ENCODE measurements at regions not wholly inside any gene's neighbourhood (a gene's known extent, or its start where the extent isn't known, plus 50 kb on each side); places are given as distances from the start of the nearest gene placed in this dataset.

DNA sequence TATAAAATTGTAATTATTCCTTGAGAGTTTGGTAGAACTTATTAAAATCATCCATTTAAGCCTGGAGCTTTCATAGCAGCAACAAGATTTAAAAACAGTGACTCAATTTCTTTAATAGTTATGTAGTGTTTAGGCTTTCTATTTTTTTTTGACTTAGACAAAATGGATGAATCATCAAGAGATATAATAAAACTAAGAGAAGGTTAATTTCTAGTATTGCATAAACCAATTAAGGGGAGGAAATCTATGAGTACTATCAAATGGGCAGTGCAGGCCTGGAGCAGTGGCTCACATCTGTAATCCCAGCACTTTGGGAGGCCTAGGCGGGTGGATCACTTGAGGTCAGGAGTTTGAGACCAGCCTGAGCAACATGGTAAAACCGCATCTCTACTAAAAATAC, 416.3 kb upstream of the USP24 start:
- Mint-ChIP-seq H3K36me3 (no peaks in the 10 kb centered on the region), H3K27me3 (ENCODE audit: insufficient read depth, low read depth) (peaks cover 2% of the 10 kb centered on the region), H3K9me3 (peaks cover 2% of the 10 kb centered on the region), H3K4me3 (no peak overlapping the region), H3K4me1 (peaks cover 17% of the 10 kb centered on the region), H3K27ac (no peak overlapping the region)
- no peaks in the 10 kb centered on the region for H4K20me1 ChIP-seq (ENCODE audit: low read depth)
- H3K4me1 ChIP-seq: peaks cover 5% of the 10 kb centered on the region
- H3K79me2 ChIP-seq (ENCODE audit: low read depth): no peaks in the 10 kb centered on the region
- no peak overlapping the region for H3K4me2 ChIP-seq
- H3K9me3 ChIP-seq (ENCODE audit: low read depth): no peaks in the 10 kb centered on the region
- no peaks in the 10 kb centered on the region for H3K27me3 ChIP-seq
- H3K4me3 ChIP-seq: no peak overlapping the region
- H3K27ac ChIP-seq: no peak overlapping the region
- no peak overlapping the region for H2AFZ ChIP-seq (replicated peaks)
- H3K9ac ChIP-seq: no peak overlapping the region
- DNase-seq (ENCODE audit: low spot score): no peak
- no peaks in the 10 kb centered on the region for H3F3A ChIP-seq (ENCODE audit: low read depth)
- H3K36me3 ChIP-seq: no peaks in the 10 kb centered on the region
- TF ChIP-seq EZH2 (IDR thresholded peaks at IDR 0.05): no peak
- TF ChIP-seq CTCF (IDR thresholded peaks at IDR 0.05): no peak
- no peak for TF ChIP-seq EZH2phosphoT487 (IDR thresholded peaks at IDR 0.05)

DNA sequence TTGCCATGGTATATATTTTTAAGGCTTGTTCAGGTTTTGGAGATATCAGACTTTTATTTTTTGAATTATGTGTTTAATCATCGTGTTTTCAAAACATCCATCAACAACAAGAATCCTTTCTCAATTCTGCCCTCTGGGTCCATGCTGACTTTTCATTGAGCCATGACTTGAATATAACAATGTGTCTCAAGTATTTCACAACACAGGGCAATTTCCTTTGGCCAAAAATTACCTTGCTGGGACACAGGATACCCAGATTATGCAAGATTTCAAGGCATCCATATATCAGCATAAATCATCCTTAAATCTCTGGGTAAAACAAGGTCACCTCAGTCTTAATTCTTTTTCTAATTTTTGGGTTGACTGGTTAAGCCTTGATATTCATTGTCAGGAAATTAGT, 411.2 kb upstream of the USP24 start:
- no peaks in the 10 kb centered on the region for H4K20me1 ChIP-seq (ENCODE audit: low read depth)
- no peaks in the 10 kb centered on the region for H3K36me3 ChIP-seq
- H3K27ac ChIP-seq: no peak overlapping the region
- H2AFZ ChIP-seq (replicated peaks): no peak overlapping the region
- no peaks in the 10 kb centered on the region for H3K79me2 ChIP-seq (ENCODE audit: low read depth)
- no peak overlapping the region for H3K9ac ChIP-seq
- no peak for DNase-seq (ENCODE audit: low spot score)
- peaks cover 2% of the 10 kb centered on the region for H3K9me3 Mint-ChIP-seq
- TF ChIP-seq EZH2 (IDR thresholded peaks at IDR 0.05) (no peak), EZH2phosphoT487 (IDR thresholded peaks at IDR 0.05) (no peak), CTCF (IDR thresholded peaks at IDR 0.05) (no peak)
- peaks cover 12% of the 10 kb centered on the region for H3K4me1 Mint-ChIP-seq
- peaks cover 6% of the 10 kb centered on the region for H3K27me3 Mint-ChIP-seq (ENCODE audit: insufficient read depth, low read depth)
- no peaks in the 10 kb centered on the region for H3K27me3 ChIP-seq
- H3K4me1 ChIP-seq: no peaks in the 10 kb centered on the region
- H3F3A ChIP-seq (ENCODE audit: low read depth): no peaks in the 10 kb centered on the region
- H3K36me3 Mint-ChIP-seq: no peaks in the 10 kb centered on the region
- H3K4me3 Mint-ChIP-seq: no peak overlapping the region
- H3K27ac Mint-ChIP-seq: no peak overlapping the region
- H3K4me3 ChIP-seq: no peak overlapping the region
- H3K4me2 ChIP-seq: no peak overlapping the region
- H3K9me3 ChIP-seq (ENCODE audit: low read depth): no peaks in the 10 kb centered on the region

GRCh38 chr1:55624766-55625165, 409.6 kb upstream of the USP24 start:
- Histone ChIP-seq H3K27me3 (no peaks in the 10 kb centered on the region), H3K4me2 (no peak overlapping the region), H3K27ac (no peak overlapping the region), H3F3A (ENCODE audit: low read depth) (no peaks in the 10 kb centered on the region), H3K79me2 (ENCODE audit: low read depth) (no peaks in the 10 kb centered on the region), H3K9ac (no peak overlapping the region), H3K36me3 (no peaks in the 10 kb centered on the region), H2AFZ (replicated peaks) (no peak overlapping the region), H3K9me3 (ENCODE audit: low read depth) (no peaks in the 10 kb centered on the region), H3K4me1 (no peaks in the 10 kb centered on the region), H3K4me3 (no peak overlapping the region), H4K20me1 (ENCODE audit: low read depth) (no peaks in the 10 kb centered on the region)
- Mint-ChIP-seq H3K27ac (no peak overlapping the region), H3K4me3 (no peak overlapping the region), H3K4me1 (peaks cover 12% of the 10 kb centered on the region), H3K36me3 (no peaks in the 10 kb centered on the region), H3K9me3 (peaks cover 5% of the 10 kb centered on the region), H3K27me3 (ENCODE audit: insufficient read depth, low read depth) (peaks cover 6% of the 10 kb centered on the region)
- no peak for DNase-seq (ENCODE audit: low spot score)
- TF ChIP-seq EZH2 (IDR thresholded peaks at IDR 0.05) (no peak), EZH2phosphoT487 (IDR thresholded peaks at IDR 0.05) (no peak), CTCF (IDR thresholded peaks at IDR 0.05) (no peak)

DNA sequence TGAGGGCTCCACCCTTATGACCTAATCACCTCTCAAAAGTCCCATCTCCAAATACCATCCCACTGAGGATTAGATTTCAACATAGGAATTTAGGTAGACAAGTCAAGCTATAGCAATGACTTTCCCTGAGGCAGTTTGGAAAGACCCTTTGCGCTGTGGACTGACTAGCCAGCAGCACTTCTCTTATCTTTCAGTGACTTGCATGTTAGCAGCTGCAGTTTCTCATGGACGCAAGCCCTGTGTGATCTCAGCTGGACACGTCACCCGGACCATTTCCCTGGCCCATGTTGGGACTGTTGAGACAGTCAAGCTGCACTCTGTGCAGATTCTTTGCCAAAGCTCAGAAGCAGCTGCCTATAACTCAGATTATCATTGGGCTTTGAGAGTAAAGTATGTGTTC, 408.1 kb upstream of the USP24 start:
- TF ChIP-seq EZH2phosphoT487 (IDR thresholded peaks at IDR 0.05): no peak
- no peak for TF ChIP-seq CTCF (IDR thresholded peaks at IDR 0.05)
- no peak for TF ChIP-seq EZH2 (IDR thresholded peaks at IDR 0.05)
- peaks cover 6% of the 10 kb centered on the region for H3K27me3 Mint-ChIP-seq (ENCODE audit: insufficient read depth, low read depth)
- H3K27ac Mint-ChIP-seq: no peak overlapping the region
- no peaks in the 10 kb centered on the region for H3K36me3 Mint-ChIP-seq
- Histone ChIP-seq H3K4me3 (no peak overlapping the region), H3K4me1 (no peaks in the 10 kb centered on the region), H2AFZ (replicated peaks) (no peak overlapping the region), H4K20me1 (ENCODE audit: low read depth) (no peaks in the 10 kb centered on the region), H3K27me3 (no peaks in the 10 kb centered on the region), H3K27ac (no peak overlapping the region), H3K4me2 (no peak overlapping the region), H3F3A (ENCODE audit: low read depth) (no peaks in the 10 kb centered on the region), H3K36me3 (no peaks in the 10 kb centered on the region), H3K9ac (no peak overlapping the region), H3K9me3 (ENCODE audit: low read depth) (no peaks in the 10 kb centered on the region), H3K79me2 (ENCODE audit: low read depth) (no peaks in the 10 kb centered on the region)
- no peak for DNase-seq (ENCODE audit: low spot score)
- H3K4me1 Mint-ChIP-seq: peaks cover 12% of the 10 kb centered on the region
- peaks cover 5% of the 10 kb centered on the region for H3K9me3 Mint-ChIP-seq
- H3K4me3 Mint-ChIP-seq: no peak overlapping the region

Measured in neural progenitor cell (in vitro differentiated cells).